GM03348 (cell line): ENCODE measurements at regions not wholly inside any gene's neighbourhood (a gene's known extent, or its start where the extent isn't known, plus 50 kb on each side); places are given as distances from the start of the nearest gene placed in this dataset.
"Not testable (repeated sequence)": the region's sequence is repeated elsewhere in the genome, so short reads cannot be mapped to it uniquely, and the experiment has no call there.

Experiments
- DNase-seq: peaks from one replicate; pipeline ENCODE4 v3.0.0; 2012; ENCODE audit warnings: low spot score

GRCh38 chr3:159726231-159726964 lies 262.2 kb upstream of the IL12A start:
- DNase-seq = peak; percentile 38

- DNase-seq = no peak
Measured at GRCh38 chr3:159727506-159727905, 261.1 kb upstream of the IL12A start.

GRCh38 chr3:159731254-159731653 lies 257.4 kb upstream of the IL12A start:
- DNase-seq = no peak

- DNase-seq = peak; percentile 59
Measured at GRCh38 chr3:159732172-159733111, 256.2 kb upstream of the IL12A start.

GRCh38 chr3:159733194-159733860 lies 255.3 kb upstream of the IL12A start:
- peak; percentile 81 for DNase-seq

GRCh38 chr3:159734681-159735080 lies 254.0 kb upstream of the IL12A start:
- peak; percentile 43 for DNase-seq

- DNase-seq = no peak
Measured at GRCh38 chr3:159739166-159739565, 249.5 kb upstream of the IL12A start.

GRCh38 chr3:159739969-159740368 lies 248.7 kb upstream of the IL12A start:
- DNase-seq = peak; percentile 11

GRCh38 chr3:159741281-159741680 lies 247.4 kb upstream of the IL12A start:
- no peak for DNase-seq

- no peak for DNase-seq
Measured at GRCh38 chr3:159748425-159748824, 240.2 kb upstream of the IL12A start.

- no peak for DNase-seq
Measured at GRCh38 chr3:159749406-159749805, 239.2 kb upstream of the IL12A start.

GRCh38 chr3:159751146-159751545 lies 237.5 kb upstream of the IL12A start:
- no peak for DNase-seq

- DNase-seq = no peak
Measured at GRCh38 chr3:159751752-159752151, 236.9 kb upstream of the IL12A start.

- DNase-seq = not testable (repeated sequence)
Measured at GRCh38 chr3:159756279-159757207, 232.1 kb upstream of the IL12A start.

GRCh38 chr3:159757341-159758060 lies 231.1 kb upstream of the IL12A start:
- DNase-seq = no peak

- no peak for DNase-seq
Measured at GRCh38 chr3:159760046-159760445, 228.6 kb upstream of the IL12A start.

- DNase-seq = peak; percentile 65
Measured at GRCh38 chr3:159761369-159761768, 227.3 kb upstream of the IL12A start.

- peak; percentile 78 for DNase-seq
Measured at GRCh38 chr3:159761848-159762635, 226.6 kb upstream of the IL12A start.

GRCh38 chr3:159763011-159763601 lies 225.5 kb upstream of the IL12A start:
- peak; percentile 83 for DNase-seq
